Cardiac muscle cell (in vitro differentiated cells and primary cell): ENCODE measurements at regions not wholly inside any gene's neighbourhood (a gene's known extent, or its start where the extent isn't known, plus 50 kb on each side); places are given as distances from the start of the nearest gene placed in this dataset.

Experiments used
- DNase-seq, 2 donors: peaks; one replicate each; pipeline versions ENCODE4 v3.0.0 to v3.0.0-alpha.2; 2010 to 2017; ENCODE audit warnings: low read depth in 1 of 2, low spot score in 1 of 2
- H3K27ac ChIP-seq: fragments of 200-600 bp; sonication (generic); 2 replicates; pipeline ENCODE4 v1.5.1; 2016
- H3K27me3 ChIP-seq: fragments of 200-600 bp; sonication (generic); 2 replicates; pipeline ENCODE4 v1.6.0; 2016; ENCODE audit warnings: control low read depth
- H3K36me3 ChIP-seq: fragments of 200-600 bp; sonication (generic); 2 replicates; pipeline ENCODE4 v1.5.1; 2016; ENCODE audit warnings: control low read depth
- H3K4me1 ChIP-seq: fragments of 200-600 bp; sonication (generic); 2 replicates; pipeline ENCODE4 v1.8.1; 2017; ENCODE audit warnings: low read depth, mild to moderate bottlenecking, mixed run types
- H3K4me3 ChIP-seq: fragments of 200-600 bp; sonication (generic); 2 replicates; pipeline ENCODE4 v1.5.1; 2016; ENCODE audit warnings: mild to moderate bottlenecking
- H3K9me3 ChIP-seq: fragments of 200-600 bp; sonication (generic); 2 replicates; pipeline ENCODE4 v1.5.1; 2017; ENCODE audit warnings: low read depth, mild to moderate bottlenecking, control low read depth
- TF ChIP-seq, protein P1 (sequence below): IDR thresholded peaks from 2 replicates; pipeline ENCODE4 v1.5.1; 2012; ENCODE audit warnings: low read depth, mild to moderate bottlenecking, low read length

GRCh38 chr10:83233691-83234090 is 905.6 kb upstream of the GHITM start:
- H3K4me3 ChIP-seq: no peak overlapping the region
- no peaks in the 10 kb centered on the region for H3K4me1 ChIP-seq
- no peak overlapping the region for H3K27ac ChIP-seq
- H3K36me3 ChIP-seq: no peaks in the 10 kb centered on the region
- TF ChIP-seq, protein P1, sequence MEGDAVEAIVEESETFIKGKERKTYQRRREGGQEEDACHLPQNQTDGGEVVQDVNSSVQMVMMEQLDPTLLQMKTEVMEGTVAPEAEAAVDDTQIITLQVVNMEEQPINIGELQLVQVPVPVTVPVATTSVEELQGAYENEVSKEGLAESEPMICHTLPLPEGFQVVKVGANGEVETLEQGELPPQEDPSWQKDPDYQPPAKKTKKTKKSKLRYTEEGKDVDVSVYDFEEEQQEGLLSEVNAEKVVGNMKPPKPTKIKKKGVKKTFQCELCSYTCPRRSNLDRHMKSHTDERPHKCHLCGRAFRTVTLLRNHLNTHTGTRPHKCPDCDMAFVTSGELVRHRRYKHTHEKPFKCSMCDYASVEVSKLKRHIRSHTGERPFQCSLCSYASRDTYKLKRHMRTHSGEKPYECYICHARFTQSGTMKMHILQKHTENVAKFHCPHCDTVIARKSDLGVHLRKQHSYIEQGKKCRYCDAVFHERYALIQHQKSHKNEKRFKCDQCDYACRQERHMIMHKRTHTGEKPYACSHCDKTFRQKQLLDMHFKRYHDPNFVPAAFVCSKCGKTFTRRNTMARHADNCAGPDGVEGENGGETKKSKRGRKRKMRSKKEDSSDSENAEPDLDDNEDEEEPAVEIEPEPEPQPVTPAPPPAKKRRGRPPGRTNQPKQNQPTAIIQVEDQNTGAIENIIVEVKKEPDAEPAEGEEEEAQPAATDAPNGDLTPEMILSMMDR: no peak
- DNase-seq: no peak
- no peaks in the 10 kb centered on the region for H3K27me3 ChIP-seq
- no peaks in the 10 kb centered on the region for H3K9me3 ChIP-seq

DNA sequence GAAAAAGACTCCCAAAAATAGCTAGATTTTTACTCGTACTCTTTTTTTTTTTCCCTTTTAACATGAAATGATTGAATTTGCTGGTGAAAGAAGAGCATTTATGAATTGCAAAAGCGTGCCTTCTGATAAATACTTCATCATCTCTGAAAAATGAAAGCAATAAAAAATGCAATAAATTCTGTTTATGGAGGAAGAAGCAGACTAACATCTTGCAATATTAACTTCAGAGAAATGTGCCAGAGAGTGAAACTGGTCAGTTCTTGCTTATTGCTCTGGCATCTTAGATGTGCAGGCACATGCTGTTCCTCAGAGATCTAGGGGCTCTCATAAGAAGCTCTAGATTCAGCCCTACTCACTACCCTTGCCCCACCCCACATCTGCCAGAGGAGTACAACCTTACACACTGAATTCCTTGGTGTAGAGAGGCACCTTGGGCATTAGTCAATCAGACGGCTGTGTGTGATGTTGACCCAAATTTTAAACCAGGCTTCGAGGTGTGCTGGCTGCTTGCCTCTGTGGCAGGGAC is 891.1 kb upstream of the GHITM start:
- Histone ChIP-seq H3K9me3 (no peaks in the 10 kb centered on the region), H3K27me3 (no peaks in the 10 kb centered on the region)

GRCh38 chr10:83250396-83250795 is 888.9 kb upstream of the GHITM start:
- Histone ChIP-seq H3K9me3 (no peaks in the 10 kb centered on the region), H3K36me3 (no peaks in the 10 kb centered on the region), H3K27ac (no peak overlapping the region), H3K4me3 (no peak overlapping the region), H3K4me1 (no peaks in the 10 kb centered on the region), H3K27me3 (no peaks in the 10 kb centered on the region)
- TF ChIP-seq, protein P1: no peak
- no peak for DNase-seq

More for the DNA sequence above, 891.1 kb upstream of the GHITM start:
- Histone ChIP-seq H3K27ac (no peak overlapping the region), H3K4me1 (no peaks in the 10 kb centered on the region), H3K4me3 (no peak overlapping the region), H3K36me3 (no peaks in the 10 kb centered on the region)
- DNase-seq: no peak
- TF ChIP-seq, protein P1: no peak

GRCh38 chr10:83252169-83252568 is 887.1 kb upstream of the GHITM start:
- no peaks in the 10 kb centered on the region for H3K4me1 ChIP-seq
- H3K4me3 ChIP-seq: no peak overlapping the region
- TF ChIP-seq, protein P1: no peak
- no peaks in the 10 kb centered on the region for H3K27me3 ChIP-seq
- H3K9me3 ChIP-seq: no peaks in the 10 kb centered on the region
- no peaks in the 10 kb centered on the region for H3K36me3 ChIP-seq
- H3K27ac ChIP-seq: no peak overlapping the region
- DNase-seq: no peak

DNA sequence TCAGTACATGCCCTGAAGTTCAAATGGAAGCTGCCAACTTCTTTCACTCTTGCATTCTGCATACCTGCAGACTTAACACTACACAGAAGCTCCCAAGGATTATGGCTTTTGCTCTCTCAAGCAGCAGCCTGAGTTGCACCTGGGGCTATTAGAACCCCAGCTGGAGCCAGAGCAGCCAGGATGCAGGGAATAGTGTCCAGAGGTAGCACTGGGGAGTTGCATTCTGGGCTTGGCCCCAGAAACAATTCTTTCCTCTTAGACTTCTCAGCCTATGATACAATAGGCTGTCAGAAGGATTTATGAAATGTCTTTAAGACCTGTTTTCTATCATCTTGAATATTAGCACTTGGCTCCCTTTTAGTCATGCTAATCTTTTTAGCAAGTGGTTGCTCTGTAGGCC is 886.7 kb upstream of the GHITM start:
- TF ChIP-seq, protein P1: no peak

More for the DNA sequence above, 886.7 kb upstream of the GHITM start:
- Histone ChIP-seq H3K4me3 (no peak overlapping the region), H3K4me1 (no peaks in the 10 kb centered on the region), H3K9me3 (no peaks in the 10 kb centered on the region), H3K27ac (no peak overlapping the region), H3K27me3 (no peaks in the 10 kb centered on the region), H3K36me3 (no peaks in the 10 kb centered on the region)
- no peak for DNase-seq
